Mucosa of gallbladder (tissue), 1 donor: ENCODE measurements at regions not wholly inside any gene's neighbourhood (a gene's known extent, or its start where the extent isn't known, plus 50 kb on each side); places are given as distances from the start of the nearest gene placed in this dataset.
"Not testable (repeated sequence)": the region's sequence is repeated elsewhere in the genome, so short reads cannot be mapped to it uniquely, and the experiment has no call there.

Experiments
- DNase-seq: peaks from one replicate; pipeline ENCODE4 v3.0.0-alpha.2; 2020; ENCODE audit warnings: low spot score
- donor health status: DM: no; HTN: no; CAD: no.

DNA sequence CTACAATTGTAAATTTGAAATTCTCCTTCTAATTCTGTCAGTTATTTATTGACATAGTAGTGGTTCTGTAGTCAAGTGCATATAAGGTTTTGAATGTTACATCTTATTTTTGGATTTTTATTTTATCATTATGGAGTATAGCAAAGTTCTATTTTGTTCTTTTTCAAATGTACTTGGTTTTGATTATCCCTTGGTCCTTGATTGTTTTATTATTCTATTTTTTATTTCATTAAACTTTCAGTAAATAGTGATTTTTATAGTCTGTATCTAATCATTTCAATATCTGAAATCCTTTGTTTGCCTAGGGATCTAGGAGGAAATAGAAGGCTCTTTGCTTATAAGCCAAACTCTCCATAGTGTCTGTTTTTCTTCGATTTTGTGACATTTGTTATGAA, 87.8 kb downstream of the HFE start:
- no peak for DNase-seq

DNA sequence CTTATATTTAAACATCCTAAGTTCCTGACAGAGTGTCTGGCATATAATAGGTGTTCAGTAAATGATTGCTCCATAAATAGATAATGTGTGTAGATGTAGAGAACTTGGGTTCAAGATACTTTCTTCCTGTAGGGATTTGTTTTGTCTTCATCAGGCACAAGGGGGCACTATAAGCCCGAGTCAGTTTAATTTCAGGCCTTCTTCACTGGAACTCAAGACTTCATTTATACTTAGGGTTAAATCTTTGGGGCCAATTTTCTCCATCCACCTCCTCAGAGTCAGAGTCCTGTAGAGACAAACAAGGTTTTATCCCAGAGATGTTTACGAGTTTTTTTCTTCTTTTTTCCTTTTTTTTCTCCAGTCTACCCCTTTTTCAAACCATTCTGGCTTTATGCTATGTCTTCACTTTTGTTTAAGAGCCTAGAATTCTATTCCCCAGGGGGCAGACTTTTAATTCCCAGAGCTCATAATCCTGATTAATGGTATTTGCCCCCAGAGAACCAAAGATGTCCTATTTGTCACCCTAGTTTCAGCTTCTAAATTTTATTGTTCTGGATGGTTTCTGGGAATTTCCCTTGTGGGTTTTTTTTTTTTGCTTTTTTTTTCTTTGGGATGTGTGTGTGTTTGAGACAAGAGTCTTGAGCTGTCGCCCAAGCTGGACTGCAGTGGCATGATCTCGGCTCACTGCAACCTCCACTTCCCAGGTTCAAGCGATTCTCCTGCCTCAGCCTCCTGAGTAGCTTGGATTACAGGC, 88.4 kb downstream of the HFE start:
- DNase-seq = peak; percentile 58

DNA sequence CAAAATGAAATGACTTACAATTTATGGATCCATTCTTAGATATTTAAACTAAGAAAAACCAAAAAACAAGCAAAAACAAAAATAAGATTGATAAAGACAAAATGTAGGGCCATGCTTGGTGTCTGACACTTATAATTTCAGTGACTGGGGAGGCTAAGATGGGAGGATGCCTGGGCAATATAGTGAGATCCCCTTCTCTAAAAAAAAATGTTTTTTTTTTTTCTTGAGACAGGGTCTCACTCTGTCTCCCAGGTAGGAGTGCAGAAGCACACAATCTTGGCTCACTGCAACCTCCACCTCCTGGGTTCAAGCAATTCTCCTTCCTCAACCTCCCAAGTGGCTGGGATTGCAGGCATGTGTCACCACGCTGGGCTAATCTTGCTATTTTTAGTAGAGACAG, 92.4 kb downstream of the HFE start:
- no peak for DNase-seq

DNA sequence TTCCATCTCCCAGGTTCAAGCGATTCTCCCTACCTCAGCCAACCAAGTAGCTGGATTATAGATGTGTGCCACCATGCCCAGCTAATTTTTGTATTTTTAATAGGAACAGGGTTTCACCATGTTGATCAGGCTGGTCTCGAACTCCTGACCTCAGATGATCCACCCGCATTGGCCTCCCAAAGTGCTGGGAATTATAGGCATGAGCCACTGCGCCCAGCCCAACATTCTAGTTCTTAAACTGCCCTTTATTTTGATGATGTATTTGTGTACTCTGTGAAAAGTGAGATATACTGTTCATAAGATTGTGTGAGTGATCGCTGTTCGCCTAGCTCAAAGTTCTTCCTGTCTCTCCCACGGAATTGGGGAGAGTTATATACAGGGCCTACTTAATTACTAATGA, 93.1 kb downstream of the HFE start:
- no peak for DNase-seq

DNA sequence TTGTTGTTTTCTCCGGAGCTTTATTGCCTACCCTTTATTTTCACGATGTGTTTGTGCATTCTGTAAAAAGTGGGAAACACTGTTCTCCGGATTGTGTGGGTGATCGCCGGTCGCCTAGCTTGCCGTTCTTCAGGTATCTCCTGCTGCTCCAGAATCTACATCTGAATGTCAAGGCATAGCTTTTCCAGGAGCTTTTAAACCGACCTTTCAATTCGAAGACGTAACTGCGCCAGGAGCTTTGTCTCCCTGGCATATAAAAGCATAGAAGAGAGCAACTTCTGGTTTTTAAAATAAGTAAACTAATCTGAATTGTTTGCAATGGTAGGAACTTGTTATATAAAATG, 96.0 kb downstream of the HFE start:
- DNase-seq = no peak

DNA sequence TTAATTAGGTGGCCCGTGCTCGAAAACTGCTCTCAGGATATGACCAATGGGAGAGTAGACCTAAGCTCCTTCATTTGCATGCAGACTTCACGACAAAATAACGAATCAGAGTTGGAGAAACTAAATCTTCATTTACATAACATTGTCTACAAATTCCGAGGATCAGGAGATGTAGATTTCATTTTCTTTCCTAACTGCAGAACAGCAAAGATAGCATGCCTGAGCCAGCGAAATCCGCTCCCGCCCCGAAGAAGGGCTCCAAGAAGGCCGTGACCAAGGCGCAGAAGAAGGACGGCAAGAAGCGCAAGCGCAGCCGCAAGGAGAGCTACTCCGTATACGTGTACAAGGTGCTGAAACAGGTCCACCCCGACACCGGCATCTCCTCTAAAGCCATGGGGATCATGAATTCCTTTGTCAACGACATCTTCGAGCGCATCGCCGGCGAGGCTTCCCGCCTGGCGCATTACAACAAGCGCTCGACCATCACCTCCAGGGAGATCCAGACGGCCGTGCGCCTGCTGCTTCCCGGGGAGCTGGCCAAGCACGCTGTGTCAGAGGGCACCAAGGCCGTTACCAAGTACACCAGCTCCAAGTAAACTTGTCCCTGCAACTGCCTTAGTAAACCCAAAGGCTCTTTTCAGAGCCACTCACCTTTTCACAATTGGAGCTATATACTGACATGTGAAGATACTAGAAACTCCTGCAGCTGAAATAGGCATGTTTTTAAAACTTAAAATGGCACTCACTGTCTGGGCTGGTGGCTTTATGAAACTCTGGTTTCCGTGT, 96.5 kb downstream of the HFE start:
- DNase-seq = peak; percentile 59

DNA sequence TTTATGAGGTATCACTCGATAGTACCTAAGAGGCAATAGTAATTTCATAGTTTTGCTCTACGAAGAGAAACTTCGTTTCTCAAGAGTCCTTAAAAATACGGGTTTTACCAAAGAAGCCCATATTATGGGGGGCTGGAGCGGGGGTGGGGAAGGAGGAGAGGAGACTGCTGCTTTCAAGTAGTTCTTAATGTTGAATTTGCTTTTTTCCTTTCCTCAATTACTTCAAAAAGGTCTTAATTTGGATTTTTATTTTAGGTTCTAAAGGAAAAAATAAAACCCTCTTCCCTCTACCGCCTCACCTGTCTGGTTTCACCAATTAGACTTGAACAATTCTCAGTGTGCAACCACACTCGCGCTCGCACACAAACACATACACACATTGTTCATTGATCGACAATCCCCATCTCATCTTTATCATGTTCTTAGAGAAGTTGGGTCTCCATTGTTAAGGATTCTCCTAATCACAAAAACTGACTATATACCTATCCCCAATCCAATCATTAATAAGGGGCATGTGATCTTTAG, 97.2 kb downstream of the HFE start:
- DNase-seq = peak; percentile 9

DNA sequence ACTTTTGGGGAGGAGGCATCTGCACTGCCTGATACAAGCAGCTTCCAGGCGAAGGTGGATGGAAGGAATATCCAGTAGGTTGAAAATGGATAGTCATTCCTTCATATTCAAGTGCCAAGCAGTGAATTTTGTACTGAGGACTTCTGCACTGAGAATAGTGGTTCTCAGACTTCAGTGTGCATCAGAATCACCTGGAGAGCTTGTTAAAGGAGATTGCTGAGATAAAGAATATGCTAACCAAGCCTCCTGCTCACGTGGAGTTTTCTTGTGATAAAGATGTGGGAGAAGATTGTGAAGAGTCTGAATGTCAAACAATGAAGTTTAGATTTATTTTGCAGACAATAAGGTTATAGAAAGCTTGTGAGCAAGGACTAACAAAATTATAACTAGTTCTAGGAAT, 97.8 kb downstream of the HFE start:
- DNase-seq = no peak

DNA sequence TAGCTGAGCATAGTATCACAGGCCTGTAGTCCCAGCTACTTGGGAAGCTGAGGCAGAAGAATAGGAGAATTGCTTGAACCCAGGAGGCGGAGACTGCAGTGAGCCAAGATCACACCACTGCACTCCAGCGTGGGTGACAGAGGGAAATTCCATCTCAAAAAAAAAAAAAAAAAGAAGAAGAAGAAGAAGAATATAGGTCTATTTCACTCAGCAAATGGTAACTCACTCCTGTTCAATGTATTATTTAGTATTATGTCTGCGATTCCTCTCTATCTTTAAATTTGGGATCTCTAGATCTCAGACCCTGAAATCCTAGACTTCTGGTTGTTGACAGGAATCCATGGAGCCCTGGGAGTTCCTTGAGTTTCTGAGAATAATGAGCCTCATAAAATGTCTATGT, 98.6 kb downstream of the HFE start:
- no peak for DNase-seq

DNA sequence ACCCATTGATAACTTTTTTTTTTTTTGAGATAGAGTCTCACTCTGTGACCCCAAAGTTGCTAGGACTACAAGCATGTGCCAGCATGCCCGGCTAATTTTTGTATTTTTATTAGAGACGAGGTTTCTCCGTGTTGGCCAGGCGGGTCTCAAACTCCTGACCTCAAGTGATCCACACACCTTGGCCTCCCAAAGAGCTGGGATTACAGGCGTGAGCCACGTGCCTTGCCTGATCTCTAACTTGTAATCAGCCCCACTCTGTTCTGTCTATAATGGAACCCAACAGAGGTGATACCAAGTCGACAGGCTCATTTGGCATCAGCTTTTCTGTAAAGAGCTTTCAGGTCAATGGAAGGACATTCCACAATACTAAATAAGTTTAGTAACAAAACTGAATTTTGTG, 99.4 kb downstream of the HFE start:
- DNase-seq = no peak

DNA sequence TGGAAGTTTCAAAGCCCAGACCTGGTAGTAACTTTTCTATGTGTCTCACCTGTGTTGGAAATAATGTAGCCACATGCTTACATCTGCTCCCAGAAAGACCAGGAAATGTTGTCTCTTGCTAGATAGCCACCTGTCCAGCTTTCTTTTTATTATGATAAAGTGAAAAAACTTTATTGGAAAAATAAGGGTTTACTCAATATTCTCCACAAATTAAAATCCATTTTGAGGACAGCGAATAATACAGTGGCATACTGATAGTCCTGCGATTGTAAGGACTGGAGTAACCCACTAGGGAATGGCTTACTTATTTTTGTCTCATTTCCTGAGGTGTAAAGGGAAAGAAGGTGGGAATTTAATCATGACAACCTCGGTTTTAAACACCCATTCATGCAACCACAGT, 100.1 kb downstream of the HFE start:
- DNase-seq = no peak

DNA sequence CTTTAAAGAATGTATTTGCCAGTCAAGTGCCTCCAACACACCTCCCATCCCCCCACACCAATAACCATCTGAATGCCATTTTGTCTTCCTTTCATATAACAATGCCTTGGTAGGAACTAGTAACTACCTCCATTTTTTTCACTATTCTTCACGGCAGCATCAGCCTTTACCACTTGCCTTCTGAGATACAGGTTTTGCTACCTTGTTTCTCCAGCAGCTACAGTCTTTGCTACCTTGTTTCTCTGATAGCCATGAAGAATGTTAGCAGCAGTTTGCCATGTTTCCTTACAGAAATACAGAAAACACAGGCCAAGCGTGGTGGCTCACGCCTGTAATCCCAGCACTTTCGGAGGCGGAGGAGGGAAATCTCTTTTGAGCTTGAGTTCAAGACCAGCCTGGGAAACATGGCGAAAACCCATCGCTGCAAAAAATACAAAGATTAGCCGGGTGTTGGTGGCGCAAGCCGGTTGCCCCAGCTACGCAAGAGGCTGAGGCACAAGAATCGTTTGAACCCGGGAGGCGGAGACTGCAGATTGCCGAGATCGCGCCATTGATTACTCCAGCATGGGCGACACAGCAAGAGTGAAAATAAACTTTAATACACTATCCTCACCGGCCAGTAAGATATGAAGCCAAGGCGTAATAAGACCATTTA, 100.9 kb downstream of the HFE start:
- DNase-seq = peak; percentile 38

DNA sequence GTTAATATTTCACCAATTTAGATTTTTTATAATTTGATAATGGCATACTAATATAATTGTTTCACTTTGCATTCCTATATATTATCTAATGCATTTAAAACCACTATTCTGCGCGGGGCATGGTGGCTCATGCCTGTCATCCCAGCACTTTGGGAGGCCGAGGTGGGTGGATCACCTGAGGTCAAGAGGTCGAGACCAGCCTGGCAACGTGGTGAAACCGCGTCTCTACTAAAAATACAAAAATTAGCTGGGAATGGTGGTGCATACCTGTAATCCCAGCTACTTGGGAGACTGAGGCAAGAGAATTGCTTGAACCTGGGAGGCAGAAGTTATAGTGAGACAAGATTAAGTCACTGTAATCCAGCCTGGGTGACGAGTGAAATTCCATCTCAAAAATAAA, 104.3 kb downstream of the HFE start:
- DNase-seq = not testable (repeated sequence)

DNA sequence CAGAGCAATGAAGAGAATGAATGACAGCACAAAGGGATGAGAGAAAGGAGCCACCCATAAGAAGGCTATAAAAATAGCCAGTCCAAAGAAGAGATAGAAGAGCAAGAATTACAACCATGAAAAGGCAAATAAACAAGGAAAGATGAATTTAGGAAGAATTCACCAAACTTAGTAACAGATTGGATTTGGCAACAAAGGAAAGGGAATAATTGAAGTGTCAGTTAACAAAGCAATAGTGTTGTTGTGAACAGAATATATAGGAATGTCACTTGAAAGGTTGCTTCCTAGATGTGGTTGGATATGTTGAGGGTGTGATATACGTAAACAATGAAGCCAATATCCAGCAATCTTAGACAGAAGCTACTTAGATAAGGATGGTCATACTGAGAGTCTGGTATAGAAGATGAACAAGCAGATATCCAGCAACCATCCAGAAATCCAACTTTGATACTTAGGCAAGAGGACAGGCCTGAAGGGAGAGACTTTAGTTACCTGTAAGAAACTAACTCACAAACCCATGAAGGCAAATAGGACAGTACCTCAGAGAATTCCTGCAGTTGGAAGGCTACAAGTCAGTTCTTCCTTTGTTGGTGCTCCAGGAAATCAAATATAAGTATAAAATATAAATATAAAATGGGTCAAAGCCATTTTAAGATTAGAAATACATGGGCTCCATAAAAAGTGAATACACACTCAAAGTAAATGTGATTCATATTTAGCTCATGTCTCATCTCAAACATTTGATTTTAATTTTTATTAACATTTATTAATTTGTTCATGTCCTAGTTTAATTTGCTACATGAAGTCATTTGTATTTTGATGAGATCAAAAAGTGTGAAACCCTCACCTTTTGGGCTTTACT, 106.5 kb downstream of the HFE start:
- DNase-seq = no peak

DNA sequence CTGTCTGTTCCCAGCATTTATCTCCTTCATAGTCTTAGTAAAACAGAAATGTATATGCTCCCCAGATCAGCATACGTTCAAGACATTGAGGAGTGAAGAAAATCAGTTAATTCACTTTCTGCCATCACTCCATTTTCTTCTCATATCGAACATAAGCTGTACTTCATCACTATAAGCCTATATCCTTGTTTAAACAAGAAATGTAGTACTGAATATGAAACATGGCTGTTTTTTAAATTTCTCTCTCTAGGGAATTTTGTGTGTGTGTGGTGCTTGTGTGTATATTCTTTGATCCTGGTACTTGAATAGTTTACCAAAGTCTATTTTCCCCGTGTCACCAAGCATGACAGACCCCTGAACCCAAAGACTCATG, 107.1 kb downstream of the HFE start:
- DNase-seq = no peak

DNA sequence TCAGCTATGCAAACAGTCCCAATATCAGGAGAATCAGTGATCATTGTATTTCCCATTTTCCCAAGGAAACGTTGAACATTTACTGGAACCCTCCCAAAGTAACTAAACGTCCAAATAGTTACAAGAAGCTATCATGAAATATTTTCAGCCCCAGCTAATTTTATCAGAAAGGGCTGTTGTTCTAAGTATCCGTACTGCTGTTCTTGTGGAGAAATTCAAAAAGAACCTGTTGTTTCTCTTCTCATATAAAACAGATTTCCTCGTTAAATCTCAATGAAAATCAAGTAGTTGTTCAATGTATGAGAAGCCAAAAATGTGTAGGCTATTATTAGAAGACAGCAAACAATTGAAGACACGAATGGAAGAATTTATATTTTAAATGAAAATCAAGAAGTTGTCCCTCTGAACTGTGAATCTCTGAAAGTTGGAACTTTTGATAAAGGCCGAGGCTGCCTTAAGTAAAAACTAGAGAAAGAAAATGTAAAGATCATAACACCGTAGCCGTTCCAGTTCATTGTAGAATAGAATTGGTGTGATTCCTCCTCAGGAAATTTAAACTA, 107.7 kb downstream of the HFE start:
- DNase-seq = no peak

DNA sequence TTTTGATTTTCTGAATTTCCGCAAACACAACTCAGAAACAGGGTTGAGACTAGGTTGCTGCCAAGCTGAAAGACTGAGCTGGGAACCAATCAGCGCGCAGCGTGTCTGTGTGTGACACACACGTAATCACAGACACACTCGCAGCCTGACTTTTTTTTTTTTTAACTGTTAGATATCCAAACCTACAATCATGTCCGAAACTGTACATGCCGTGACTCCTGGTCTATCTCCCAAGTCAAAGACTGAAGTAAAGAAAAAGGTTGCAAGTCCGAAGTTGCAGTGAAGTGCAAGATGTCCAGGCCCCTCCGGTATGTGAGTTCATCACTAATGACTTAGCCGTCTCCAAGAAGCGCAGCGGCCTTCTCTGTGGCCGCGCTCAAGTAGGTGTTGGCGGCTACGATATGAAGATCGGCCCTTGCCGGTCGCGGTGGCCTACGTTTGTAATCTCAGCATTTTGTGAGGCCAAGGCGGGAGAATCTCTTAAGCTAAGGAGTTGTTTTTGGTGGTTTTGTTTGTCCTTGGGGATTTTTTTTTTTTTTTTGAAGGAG, 108.2 kb downstream of the HFE start:
- peak; percentile 94 for DNase-seq

DNA sequence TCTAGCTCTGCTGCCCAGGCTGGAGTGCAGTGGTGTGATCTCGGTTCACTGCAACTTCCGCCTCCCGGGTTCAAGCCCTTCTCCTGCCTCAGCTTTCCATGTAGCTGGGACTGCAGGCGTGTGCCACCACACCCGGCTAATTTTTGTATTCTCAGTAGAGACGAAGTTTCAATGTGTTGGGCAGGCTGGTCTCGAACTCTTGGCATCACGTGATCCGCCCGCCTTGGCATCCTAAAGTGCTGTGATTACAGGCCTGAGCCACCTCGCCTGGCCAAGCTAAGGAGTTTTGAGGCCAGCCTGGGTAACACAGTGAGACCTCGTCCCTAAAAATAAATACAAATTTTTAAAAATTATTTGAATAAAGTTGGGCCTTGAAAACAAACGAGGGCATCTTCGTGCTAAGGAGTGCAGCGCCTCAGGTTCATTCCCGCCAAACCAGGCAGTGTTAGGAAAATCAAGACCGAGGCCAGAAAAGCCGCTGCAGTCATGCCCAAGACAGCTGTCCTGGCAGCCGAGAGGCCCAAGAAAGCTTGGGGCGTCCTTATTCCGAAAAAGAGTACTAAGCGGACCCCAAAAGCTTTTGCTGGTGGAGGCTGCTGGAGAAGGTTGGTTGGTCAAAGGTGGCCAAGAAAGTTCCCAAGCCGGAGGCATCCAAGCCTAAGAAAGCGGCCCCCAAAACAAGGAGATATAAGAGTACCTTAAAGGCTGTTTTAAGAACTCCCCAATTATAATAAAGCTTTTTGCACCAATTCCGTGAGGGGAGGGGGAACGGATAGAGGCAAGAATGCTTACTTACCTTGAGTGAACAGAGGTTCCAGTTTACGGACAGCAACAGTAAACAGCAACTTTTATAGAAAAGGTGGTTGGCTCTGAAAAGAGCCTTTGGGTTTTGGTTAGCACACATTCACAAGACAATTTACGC, 109.0 kb downstream of the HFE start:
- DNase-seq = no peak

DNA sequence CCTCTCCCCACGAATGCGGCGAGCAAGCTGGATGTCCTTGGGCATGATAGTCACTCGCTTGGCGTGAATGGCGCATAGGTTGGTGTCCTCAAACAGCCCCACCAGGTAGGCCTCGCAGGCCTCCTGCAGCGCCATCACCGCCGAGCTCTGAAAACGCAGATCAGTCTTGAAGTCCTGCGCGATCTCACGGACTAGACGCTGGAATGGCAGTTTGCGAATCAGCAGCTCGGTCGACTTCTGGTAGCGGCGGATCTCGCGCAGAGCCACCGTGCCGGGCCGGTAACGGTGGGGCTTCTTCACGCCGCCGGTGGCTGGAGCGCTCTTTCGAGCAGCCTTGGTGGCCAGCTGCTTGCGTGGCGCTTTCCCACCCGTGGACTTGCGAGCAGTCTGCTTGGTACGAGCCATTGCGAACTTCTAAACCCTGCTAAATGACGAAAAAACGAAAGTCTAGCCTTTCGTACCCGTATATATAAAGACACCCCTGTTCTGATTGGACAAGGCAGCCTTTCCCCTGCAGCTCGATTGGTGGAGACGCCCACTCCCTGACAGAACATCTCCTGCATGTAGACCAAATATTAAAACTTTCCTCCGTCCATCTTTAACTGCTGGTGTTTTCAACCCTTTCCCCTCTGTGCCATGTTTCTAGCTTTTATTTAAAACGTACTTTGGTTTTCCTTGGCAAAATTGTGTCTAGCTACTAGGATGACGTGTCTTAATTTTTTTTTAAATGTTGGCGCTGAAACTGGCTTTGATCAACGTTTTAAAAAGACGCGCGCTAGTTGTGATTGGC, 109.8 kb downstream of the HFE start:
- DNase-seq = peak; percentile 89

DNA sequence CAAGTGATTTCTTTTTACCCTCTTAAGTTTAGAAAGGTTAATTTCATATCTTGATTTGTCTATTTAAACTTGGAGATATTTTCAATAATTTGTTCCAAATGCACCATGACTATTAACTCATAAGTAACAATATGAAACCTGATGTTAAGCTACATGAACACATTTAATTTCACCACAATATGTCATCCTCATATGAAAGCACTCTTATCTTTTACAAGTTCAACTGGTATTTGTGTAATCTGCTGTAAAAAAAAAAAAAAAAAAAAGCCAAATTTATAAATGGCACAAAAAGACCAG, 110.4 kb downstream of the HFE start:
- no peak for DNase-seq
